K562 (cell line): ENCODE measurements at regions not wholly inside any gene's neighbourhood (a gene's known extent, or its start where the extent isn't known, plus 50 kb on each side); places are given as distances from the start of the nearest gene placed in this dataset.

Experiments
- BHLHE40 ChIP-seq: IDR thresholded peaks from 2 replicates; pipeline ENCODE4 v1.6.1; 2011; ENCODE audit warnings: low read length, improper control_type of control experiment
- E2F1 ChIP-seq: sonication (generic); formaldehyde crosslinking; IDR thresholded peaks from 2 replicates; pipeline ENCODE4 v1.8.1; 2023; ENCODE audit warnings: mild to moderate bottlenecking, missing genetic modification reagents, moderate library complexity
- GABPA ChIP-seq: fragments of 200-800 bp; sonication (Bioruptor generic); conservative IDR thresholded peaks from 2 replicates; pipeline ENCODE4 v1.6.1; 2016; ENCODE audit warnings: low read depth, missing genetic modification characterization, missing compliant biosample characterization
- PCBP2 ChIP-seq: fragments of 200-400 bp; formaldehyde crosslinking; IDR thresholded peaks from 2 replicates; pipeline ENCODE4 v1.6.1; 2018; ENCODE audit warnings: low read length, low read depth, mild to moderate bottlenecking, moderate library complexity; ENCODE audit not compliant: poor library complexity, severe bottlenecking
- TAF1 ChIP-seq: IDR thresholded peaks from 2 replicates; pipeline ENCODE4 v1.6.1; 2011; ENCODE audit warnings: mild to moderate bottlenecking, low read length, moderate library complexity; ENCODE audit not compliant: insufficient read depth, control insufficient read depth, severe bottlenecking; ENCODE audit errors: extremely low read depth

GRCh38 chr13:79870123-79870522 is 389.2 kb downstream of the NDFIP2 start:
- no peak for TF ChIP-seq E2F1 (CRISPR knock-in tag)
- TF ChIP-seq BHLHE40, result no peak
- TF ChIP-seq GABPA (tag), result no peak
- TF ChIP-seq PCBP2, result no peak
- no peak for TF ChIP-seq TAF1
